M059J (cell line): ENCODE measurements at regions not wholly inside any gene's neighbourhood (a gene's known extent, or its start where the extent isn't known, plus 50 kb on each side); places are given as distances from the start of the nearest gene placed in this dataset.

Experiments
- DNase-seq: peaks from one replicate; pipeline ENCODE4 v3.0.0-alpha.2; 2012; ENCODE audit warnings: low read depth

DNA sequence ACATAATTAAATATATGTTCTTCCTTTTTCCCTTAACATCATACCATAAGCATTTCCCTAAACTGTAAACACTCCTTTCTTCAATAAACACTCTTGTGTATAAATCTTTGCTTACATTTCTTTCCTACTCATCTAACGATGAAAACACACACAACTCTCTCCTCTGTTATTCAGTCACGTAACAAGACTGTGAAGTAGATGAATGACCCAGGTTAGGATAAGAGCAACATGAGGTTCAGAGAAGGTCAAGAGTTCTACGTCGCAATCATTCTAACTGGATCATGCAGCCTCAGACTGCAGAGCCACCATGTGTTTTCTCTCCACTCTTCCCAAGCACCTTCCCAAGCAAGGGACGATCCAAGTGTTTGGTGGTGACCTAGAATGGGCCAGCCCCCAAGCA, 70.5 kb upstream of the SPTLC1 start:
- DNase-seq: no peak

- no peak for DNase-seq
Observed at GRCh38 chr9:92185096-92185495, 69.9 kb upstream of the SPTLC1 start.

- no peak for DNase-seq
Observed at GRCh38 chr9:92184041-92184564, 68.9 kb upstream of the SPTLC1 start.

GRCh38 chr9:92183449-92183848, 68.2 kb upstream of the SPTLC1 start:
- no peak for DNase-seq

GRCh38 chr9:92181296-92181695, 66.1 kb upstream of the SPTLC1 start:
- no peak for DNase-seq

DNA sequence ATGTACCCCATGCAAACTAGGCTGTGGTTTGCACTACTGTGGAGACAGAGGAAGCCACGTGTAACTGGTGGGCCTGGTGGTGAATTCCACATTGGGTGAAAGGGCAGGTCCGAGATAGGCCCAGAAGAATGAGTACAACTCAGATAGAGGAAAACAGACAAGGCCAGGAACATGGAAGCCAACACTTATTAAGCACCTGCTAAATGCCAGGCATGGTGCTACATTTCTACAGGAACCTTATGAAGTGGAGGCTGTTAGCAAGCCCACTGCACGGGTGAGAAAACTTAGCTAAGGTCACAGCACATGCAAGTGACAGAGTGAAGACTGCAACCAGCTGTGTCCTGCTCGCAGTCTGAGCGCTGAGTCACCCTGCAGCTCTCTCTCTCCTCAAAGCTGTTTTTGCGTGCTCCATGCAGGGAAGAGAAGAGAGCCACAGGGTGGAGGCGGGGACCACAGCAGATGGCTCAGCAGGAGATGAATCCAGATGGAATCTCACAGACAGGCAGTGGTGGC, 65.5 kb upstream of the SPTLC1 start:
- DNase-seq: peak; percentile 80

GRCh38 chr9:92180002-92180400, 64.8 kb upstream of the SPTLC1 start:
- no peak for DNase-seq

DNA sequence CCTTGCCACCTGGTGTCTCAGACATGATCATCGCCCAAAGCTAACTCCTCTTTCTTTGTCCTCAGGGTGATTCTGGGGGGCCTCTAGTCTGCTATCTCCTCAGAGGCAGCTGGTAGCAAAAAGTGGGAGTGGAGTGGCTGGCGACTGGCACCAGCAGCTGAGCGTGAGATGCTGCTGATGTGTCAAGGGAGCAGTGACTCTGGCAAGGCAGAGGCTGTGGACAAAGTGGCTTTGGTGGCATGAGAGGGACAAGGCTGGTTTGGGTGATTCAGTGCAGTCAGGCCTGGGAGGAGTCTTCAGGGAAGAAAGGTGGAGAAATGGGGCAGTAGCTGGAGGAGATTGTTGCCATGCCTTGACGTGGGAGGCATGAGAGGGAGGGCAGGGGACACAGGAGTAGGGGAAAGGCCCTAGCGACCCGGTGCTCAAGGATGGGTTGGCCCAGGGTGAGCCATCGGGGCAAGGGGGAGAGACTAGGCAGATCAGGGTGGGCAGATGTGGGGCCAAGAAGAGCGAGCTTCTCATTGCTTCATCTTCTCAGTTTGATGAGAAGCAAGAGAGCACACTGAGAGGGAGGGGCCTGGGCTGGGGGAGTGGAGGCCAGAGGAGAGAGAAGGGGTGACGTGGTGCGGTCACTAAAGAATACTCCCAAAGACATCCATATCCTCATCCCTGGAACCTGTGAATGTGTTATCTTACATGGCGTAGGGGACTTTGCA, 64.2 kb upstream of the SPTLC1 start:
- no peak for DNase-seq

DNA sequence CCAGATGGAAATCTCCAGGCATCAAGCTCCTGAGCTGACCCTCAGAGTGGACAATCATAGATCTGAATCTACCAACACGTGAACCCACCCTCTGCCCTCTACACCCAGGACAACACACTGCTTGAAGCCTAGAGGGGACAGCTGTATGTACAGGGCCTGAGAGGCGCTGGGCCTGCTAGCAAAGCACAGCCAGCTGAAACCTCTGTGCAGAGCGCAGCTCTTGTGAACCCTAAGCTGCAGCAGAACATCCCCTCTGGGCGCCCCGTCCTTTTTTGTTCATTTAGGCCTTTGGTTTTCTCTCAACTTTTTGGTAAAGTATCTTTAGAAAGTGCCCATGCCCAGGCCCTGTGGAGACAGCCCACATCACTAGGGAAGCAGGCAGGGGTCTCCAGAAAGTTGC, 62.4 kb upstream of the SPTLC1 start:
- no peak for DNase-seq

DNA sequence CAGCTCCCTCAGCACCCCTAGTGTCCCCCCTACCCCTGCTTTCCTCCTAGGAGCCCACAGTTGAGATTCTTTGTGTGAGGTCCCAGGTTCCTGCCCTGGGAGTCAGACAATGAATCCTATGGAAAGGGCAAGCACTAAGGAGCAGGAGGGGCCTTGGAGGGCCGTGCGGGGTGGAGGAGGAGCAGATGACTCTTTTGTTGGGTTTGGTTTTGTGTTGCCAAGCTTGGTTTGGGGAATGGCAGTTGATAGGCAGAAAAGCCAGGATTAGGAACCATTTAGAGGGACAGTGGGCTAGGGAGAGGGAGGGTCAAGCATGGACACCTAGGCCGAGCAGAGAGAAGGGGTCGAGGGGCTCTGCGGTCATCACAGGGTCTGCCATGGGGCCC, 61.6 kb upstream of the SPTLC1 start:
- DNase-seq: no peak

DNA sequence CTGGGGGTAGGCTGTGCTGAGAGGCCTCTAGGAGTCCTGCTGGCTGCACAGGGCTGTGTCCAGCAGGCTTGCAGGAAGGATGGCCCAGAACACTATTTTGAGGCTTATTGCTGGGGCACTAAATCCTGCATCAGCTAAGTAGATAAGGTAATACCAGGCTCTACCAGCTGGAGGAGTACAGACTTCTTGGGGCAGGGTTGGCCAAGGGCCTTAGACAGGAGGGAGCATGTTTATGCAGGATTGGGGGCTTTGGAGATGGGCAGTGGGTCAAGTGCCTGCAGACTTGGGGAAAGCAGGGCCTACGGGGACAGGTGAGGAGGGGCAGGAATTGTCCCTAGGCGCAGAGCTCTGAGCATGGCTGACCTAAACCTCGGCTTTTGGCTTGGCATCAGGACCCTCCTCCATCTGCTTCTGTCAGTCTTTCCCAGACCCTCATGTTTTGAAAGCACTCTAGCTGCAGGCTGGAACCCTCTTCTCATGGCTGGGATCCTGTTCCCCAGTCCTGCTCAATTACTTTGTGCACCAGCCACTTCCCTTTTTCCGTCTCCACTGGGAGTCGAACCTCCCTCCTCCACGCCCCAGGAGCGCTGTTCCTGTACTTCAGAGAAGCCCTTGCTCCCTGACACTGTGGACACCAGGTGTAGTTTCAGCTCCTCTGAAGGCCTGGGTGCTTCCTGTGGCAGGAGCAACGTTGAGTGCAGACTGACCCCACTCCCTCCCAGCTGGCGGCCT, 61.0 kb upstream of the SPTLC1 start:
- DNase-seq: no peak

DNA sequence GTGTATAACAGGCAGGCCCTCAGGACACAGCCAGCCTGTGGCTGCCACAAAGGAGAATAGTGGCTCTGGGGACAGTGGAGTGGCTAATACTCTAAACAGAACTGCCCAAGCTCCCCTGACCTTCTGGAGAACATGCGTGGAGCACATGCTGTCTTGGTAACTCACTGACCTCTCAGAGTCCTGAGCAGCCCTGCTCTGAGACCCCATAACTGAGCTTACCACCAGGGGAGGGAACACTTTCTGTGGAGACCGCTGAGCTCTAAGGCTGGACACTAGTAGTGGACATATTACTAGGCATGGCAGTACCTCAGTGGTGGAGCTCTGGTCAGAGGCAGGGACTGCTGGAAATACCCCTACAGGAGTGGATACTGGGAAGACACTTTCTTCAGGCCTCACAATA, 60.2 kb upstream of the SPTLC1 start:
- no peak for DNase-seq

DNA sequence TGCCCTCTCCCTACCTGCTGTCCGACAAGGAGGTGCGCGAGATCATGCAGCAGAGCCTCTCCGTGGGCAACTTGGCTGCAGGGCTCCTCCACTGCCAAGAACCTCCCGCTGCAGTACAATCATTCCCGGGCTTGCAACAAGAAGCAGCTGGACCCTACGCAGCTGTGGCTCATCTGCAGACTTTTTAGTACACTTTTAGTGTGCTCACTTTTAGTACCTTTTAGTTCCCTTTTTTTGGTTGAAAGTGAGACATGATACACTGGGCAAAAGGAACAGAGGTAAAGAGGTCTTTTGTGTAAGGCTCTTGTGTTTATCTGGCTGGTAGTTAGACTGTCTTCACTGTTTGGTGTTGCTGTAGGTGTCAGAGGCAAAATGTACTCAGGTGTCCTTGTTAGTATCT, 58.1 kb upstream of the SPTLC1 start:
- no peak for DNase-seq

- DNase-seq: no peak
Observed at GRCh38 chr9:92171822-92172221, 56.6 kb upstream of the SPTLC1 start.

DNA sequence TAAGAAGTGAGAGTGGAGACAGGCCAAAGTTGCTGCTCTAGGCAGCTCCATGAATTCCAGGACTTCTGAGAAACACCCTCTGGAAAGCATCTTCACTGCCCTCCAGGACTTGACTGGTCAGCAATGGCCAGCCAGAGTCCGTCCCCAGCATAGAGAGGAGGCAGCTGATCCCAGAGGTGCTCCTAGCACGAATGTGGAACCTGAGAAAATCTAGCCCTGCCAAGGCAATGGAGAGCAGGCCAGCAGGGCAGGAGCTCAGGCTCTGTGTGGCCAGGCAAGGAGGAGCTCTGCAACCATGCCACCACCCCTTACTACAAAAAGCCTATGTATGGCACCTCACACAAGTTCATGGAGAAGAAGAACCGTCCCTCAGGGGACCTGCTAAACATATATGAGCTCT, 56.1 kb upstream of the SPTLC1 start:
- no peak for DNase-seq

DNA sequence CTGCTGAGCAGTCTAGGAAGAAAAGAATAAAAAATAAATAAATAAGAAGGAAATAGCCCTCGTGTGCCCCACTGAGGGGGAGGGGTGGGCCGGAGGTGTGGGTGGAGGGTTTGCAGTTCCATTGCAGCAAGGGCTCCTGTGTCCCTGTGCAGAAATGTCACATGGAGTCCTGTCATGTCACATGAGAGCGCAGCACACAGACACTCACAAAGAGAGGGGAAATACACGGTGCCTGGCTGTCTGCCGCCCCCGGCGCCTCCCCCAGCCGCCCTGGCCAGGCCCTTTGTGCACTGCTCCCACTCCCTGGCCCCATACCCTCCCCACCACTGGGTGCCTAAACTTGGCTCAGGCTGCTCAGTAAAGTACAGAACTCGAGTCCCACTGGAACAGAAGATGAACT, 55.6 kb upstream of the SPTLC1 start:
- no peak for DNase-seq

- no peak for DNase-seq
Observed at GRCh38 chr9:92165484-92165883, 50.3 kb upstream of the SPTLC1 start.
